ENCODE measurements at regions not wholly inside any gene's neighbourhood (a gene's known extent, or its start where the extent isn't known, plus 50 kb on each side); places are given as distances from the start of the nearest gene placed in this dataset.

DNA sequence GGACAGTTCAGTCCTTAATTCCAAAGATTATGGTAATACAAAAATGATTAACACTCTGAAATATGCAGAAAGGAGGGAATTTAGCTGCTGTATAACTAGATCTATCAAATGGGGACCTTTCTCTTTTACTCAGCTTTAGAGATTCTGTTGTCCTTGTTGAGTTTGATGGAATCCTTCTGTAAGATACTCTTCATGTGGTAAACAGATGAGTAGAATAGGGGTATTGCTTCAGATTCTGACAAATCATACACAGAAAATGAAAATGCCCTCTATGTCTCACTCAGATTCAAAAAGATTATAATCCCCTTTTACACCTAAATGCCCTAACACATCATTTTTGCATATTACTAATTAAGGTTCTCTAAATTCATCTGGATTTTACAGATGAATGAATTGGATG lies 50.7 kb downstream of the ARHGAP35 start:
- Mint-ChIP-seq H3K4me1 (ENCODE audit: low read depth) (peaks cover 60% of the 10 kb centered on the region), H3K27ac (no peak overlapping the region), H3K36me3 (ENCODE audit: low read depth) (no peaks in the 10 kb centered on the region), H3K9me3 (no peaks in the 10 kb centered on the region), H3K4me3 (no peak overlapping the region), H3K27me3 (no peaks in the 10 kb centered on the region)
- no peak for DNase-seq

DNA sequence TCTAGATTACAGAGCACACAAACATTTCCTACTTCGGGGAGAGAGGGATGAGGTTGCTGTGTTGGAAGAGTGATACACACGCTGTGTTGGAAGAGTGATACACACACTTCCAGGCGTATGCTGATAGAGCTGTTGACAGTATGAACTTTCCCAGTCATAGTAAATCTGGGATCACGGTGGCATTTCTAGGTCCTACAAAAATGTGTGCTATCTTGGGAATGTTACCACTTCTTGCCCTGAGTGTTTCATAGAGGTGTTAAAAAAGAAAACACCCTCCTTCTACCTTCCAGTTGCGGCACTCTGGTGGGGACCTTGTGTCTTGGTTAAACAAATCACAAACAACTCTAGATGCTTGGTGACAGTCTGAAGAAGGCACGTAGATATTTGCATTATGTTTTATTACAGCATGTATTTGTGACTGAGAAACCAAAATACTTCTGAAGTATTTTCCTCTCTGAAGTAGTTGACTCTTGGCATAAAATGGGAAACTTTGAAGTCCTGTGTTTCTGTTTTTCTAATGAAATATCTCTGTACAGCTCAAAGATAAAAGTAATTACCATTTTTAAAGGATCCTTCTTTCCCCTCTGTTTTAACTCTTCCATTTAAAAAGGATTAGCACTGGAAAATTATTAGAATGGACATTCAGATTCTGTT lies 52.5 kb downstream of the ARHGAP35 start:
- Mint-ChIP-seq H3K4me1 (ENCODE audit: low read depth) (peaks cover 75% of the 10 kb centered on the region), H3K4me3 (no peak overlapping the region), H3K9me3 (no peaks in the 10 kb centered on the region), H3K36me3 (ENCODE audit: low read depth) (peaks cover 2% of the 10 kb centered on the region), H3K27me3 (no peaks in the 10 kb centered on the region), H3K27ac (no peak overlapping the region)
- no peak for DNase-seq

DNA sequence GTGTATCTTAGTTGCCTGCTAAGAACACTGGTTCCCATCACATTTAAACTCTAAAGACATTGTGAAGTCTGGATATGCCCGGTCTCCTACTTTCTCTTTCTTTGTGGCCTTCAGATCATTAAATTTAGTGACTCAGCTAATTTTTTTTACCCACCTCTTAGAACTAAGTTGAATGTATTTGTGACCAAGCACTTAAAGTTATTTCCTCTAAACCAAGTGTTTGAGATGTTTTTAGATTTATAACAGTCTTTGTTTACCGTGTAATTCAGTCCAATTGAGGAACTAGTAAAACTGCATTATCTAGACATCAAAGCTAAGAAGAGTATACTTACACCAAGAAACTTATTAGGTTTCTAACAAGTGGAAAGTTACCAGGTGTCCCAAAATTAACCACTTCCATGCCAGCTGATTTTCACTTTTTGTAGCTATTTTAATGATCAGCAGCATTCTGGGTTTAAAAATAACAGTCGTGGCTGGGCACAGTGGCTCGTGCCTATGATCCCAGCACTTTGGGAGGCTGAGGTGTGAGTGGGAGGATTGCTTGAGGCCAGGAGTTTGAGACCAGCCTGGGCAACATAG lies 53.1 kb downstream of the ARHGAP35 start:
- no peak overlapping the region for H3K27ac Mint-ChIP-seq
- peaks cover 77% of the 10 kb centered on the region for H3K4me1 Mint-ChIP-seq (ENCODE audit: low read depth)
- H3K9me3 Mint-ChIP-seq = no peaks in the 10 kb centered on the region
- no peak for DNase-seq
- H3K4me3 Mint-ChIP-seq = no peak overlapping the region
- H3K36me3 Mint-ChIP-seq (ENCODE audit: low read depth) = peaks cover 8% of the 10 kb centered on the region
- no peaks in the 10 kb centered on the region for H3K27me3 Mint-ChIP-seq

DNA sequence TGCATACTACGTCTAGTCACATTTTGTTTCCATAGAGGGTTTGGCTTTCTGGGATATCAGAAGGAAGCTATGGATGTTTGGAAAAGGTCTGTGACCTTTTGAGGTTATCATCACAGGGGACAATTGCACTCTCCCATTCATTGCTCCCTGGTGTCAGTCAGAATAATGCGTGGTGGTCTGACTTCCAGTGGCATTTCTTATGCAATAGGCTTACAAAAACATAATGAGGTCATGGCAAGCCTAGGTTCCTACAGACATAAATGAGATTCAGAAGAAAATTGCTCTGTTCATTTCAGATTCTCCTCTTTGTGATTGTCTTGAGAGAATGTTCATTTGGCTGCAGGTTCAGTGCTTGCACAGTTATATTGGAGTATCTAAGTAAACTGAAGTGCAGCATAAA lies 54.6 kb downstream of the ARHGAP35 start:
- Mint-ChIP-seq H3K27me3 (no peaks in the 10 kb centered on the region), H3K27ac (no peak overlapping the region), H3K9me3 (no peaks in the 10 kb centered on the region), H3K4me3 (no peak overlapping the region), H3K4me1 (ENCODE audit: low read depth) (peaks cover 78% of the 10 kb centered on the region), H3K36me3 (ENCODE audit: low read depth) (peaks cover 23% of the 10 kb centered on the region)
- no peak for DNase-seq

GRCh38 chr19:46917002-46917401 lies 56.2 kb downstream of the ARHGAP35 start:
- no peak for DNase-seq

DNA sequence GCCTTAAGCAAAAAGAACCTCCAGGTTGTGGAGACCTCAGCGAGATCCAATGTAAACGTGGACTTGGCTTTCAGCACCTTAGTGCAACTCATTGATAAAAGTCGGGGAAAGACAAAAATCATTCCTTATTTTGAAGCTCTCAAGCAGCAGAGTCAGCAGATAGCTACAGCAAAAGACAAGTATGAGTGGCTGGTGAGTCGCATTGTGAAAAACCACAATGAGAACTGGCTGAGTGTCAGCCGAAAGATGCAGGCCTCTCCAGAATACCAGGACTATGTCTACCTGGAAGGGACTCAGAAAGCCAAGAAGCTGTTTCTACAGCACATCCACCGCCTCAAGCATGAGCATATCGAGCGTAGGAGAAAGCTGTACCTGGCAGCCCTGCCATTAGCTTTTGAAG lies 58.5 kb downstream of the ARHGAP35 start:
- Mint-ChIP-seq H3K27ac (no peak overlapping the region), H3K4me3 (no peak overlapping the region), H3K27me3 (no peaks in the 10 kb centered on the region), H3K4me1 (ENCODE audit: low read depth) (peaks cover 58% of the 10 kb centered on the region), H3K9me3 (no peaks in the 10 kb centered on the region), H3K36me3 (ENCODE audit: low read depth) (peaks cover 50% of the 10 kb centered on the region)
- DNase-seq = no peak

More at GRCh38 chr19:46917002-46917401, 56.2 kb downstream of the ARHGAP35 start:
- Mint-ChIP-seq H3K4me3 (no peak overlapping the region), H3K27me3 (no peaks in the 10 kb centered on the region), H3K9me3 (no peaks in the 10 kb centered on the region), H3K36me3 (ENCODE audit: low read depth) (peaks cover 39% of the 10 kb centered on the region), H3K27ac (peak overlapping the region; percentile 76), H3K4me1 (ENCODE audit: low read depth) (peaks cover 67% of the 10 kb centered on the region)

GRCh38 chr19:46920362-46920761 lies 59.6 kb downstream of the ARHGAP35 start:
- no peak overlapping the region for H3K4me3 Mint-ChIP-seq
- DNase-seq = no peak
- no peak overlapping the region for H3K27ac Mint-ChIP-seq
- H3K4me1 Mint-ChIP-seq (ENCODE audit: low read depth) = peaks cover 59% of the 10 kb centered on the region
- H3K36me3 Mint-ChIP-seq (ENCODE audit: low read depth) = peaks cover 50% of the 10 kb centered on the region
- no peaks in the 10 kb centered on the region for H3K9me3 Mint-ChIP-seq
- H3K27me3 Mint-ChIP-seq = no peaks in the 10 kb centered on the region

GRCh38 chr19:46921071-46921470 lies 60.3 kb downstream of the ARHGAP35 start:
- no peak overlapping the region for H3K27ac Mint-ChIP-seq
- DNase-seq = no peak
- H3K36me3 Mint-ChIP-seq (ENCODE audit: low read depth) = peaks cover 50% of the 10 kb centered on the region
- no peaks in the 10 kb centered on the region for H3K9me3 Mint-ChIP-seq
- no peaks in the 10 kb centered on the region for H3K27me3 Mint-ChIP-seq
- no peak overlapping the region for H3K4me3 Mint-ChIP-seq
- peaks cover 59% of the 10 kb centered on the region for H3K4me1 Mint-ChIP-seq (ENCODE audit: low read depth)

DNA sequence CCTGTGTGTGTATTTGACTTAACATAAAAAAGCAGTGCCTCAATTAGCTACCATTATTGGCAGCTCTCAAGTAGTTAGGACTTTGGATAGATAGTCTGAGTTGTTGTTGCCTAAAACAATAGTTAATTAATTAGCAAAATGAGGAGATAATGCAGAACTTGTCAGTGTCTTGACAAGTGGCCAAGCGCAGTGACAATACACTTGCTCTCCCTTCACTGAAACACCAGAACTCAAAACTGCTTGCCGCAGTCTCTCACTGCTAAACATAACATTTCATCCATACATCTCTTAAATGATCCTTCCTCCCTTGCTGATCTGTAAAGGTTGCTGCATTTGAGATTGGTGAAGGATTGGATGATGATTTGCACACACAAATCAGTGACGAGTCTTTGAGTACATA lies 61.7 kb downstream of the ARHGAP35 start:
- H3K9me3 Mint-ChIP-seq = no peaks in the 10 kb centered on the region
- no peak for DNase-seq

DNA sequence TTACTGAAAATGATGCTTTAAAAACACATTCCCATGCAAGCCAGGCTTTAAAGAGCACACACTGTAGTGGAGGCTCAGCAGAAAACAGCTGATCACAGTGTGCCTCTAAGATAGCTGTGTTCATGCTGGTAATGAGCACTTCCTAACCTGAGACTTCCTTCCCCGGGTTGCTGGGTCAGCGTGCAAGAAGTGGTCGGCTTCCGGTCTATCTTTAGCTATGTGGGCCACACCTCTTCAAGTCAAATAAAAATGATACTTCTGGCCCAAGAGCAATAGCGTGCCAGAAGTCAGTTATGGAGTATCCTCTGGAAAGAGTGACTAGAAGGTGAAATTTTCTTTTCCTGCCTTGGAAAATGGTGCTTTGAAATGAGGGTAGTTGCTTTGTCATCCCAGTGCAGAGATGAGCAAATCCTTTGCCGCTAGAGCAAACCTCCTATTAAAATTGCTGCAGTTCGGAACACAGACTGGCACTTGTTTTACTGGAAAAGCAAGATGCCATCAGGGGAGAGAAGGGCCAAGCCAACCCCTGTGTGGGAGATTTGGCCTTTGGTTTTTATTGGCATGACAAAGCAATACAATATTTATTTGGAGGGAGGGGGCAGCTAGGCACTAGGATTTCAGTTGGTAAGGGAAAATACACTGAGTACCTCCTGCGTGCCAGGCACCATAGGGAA lies 64.2 kb downstream of the ARHGAP35 start:
- peaks cover 42% of the 10 kb centered on the region for H3K4me1 Mint-ChIP-seq (ENCODE audit: low read depth)
- H3K9me3 Mint-ChIP-seq = no peaks in the 10 kb centered on the region
- no peaks in the 10 kb centered on the region for H3K27me3 Mint-ChIP-seq
- H3K36me3 Mint-ChIP-seq (ENCODE audit: low read depth) = peaks cover 31% of the 10 kb centered on the region
- DNase-seq = no peak
- H3K4me3 Mint-ChIP-seq = no peak overlapping the region
- H3K27ac Mint-ChIP-seq = peak overlapping the region; percentile 39

More for the DNA sequence above, 61.7 kb downstream of the ARHGAP35 start:
- Mint-ChIP-seq H3K4me1 (ENCODE audit: low read depth) (peaks cover 60% of the 10 kb centered on the region), H3K36me3 (ENCODE audit: low read depth) (peaks cover 50% of the 10 kb centered on the region), H3K4me3 (no peak overlapping the region), H3K27ac (no peak overlapping the region), H3K27me3 (no peaks in the 10 kb centered on the region)

DNA sequence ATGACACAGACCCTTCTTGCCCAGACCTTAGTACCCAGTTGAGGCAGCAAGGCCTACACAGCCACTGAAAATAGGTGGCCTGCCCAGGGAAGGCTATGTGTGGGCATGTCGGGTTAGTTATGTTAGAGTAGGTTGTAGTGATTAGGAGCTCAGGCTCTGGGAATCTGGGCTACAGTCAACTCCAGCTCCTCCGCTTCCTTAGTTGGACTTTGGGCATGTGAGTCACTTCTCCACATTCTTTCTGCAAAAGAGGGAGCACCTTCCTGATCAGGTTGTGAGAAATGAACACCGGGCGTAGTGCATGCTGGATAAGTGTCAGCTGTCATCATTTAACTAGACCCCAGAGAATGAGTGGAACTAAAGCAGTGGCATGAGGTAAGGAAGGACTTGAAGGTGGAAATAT lies 64.8 kb downstream of the ARHGAP35 start:
- Mint-ChIP-seq H3K4me3 (no peak overlapping the region), H3K36me3 (ENCODE audit: low read depth) (peaks cover 25% of the 10 kb centered on the region), H3K4me1 (ENCODE audit: low read depth) (peaks cover 42% of the 10 kb centered on the region), H3K9me3 (no peaks in the 10 kb centered on the region), H3K27ac (no peak overlapping the region), H3K27me3 (no peaks in the 10 kb centered on the region)
- no peak for DNase-seq

- Mint-ChIP-seq H3K4me1 (ENCODE audit: low read depth) (peaks cover 51% of the 10 kb centered on the region), H3K27me3 (no peaks in the 10 kb centered on the region), H3K9me3 (no peaks in the 10 kb centered on the region), H3K27ac (peak overlapping the region; percentile 28), H3K4me3 (no peak overlapping the region), H3K36me3 (ENCODE audit: low read depth) (peaks cover 17% of the 10 kb centered on the region)
- no peak for DNase-seq
Measured at GRCh38 chr19:46926170-46927071, 65.6 kb downstream of the ARHGAP35 start.

DNA sequence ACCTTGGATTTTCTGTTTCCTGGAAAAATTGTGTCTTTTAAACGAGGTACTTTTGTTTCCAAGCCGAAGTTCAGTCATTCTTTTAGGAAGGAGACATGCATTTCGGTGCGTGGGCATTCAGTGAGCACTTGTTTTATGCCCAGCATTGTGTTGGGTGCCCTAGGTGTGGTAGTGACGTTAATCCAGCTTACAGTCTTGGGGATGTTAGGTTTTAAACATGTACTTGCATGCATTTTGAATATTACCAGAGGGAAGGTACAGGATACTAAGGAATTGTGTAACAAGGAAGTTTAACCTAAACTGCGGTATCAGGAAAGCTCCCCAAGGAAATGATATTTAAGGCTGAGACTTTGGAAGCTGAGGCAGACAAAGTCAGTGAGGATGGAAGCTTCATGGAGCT lies 66.3 kb downstream of the ARHGAP35 start:
- no peak for DNase-seq
- H3K4me1 Mint-ChIP-seq (ENCODE audit: low read depth) = peaks cover 54% of the 10 kb centered on the region
- no peaks in the 10 kb centered on the region for H3K9me3 Mint-ChIP-seq
- no peak overlapping the region for H3K27ac Mint-ChIP-seq
- H3K4me3 Mint-ChIP-seq = no peak overlapping the region
- H3K36me3 Mint-ChIP-seq (ENCODE audit: low read depth) = peaks cover 10% of the 10 kb centered on the region
- no peaks in the 10 kb centered on the region for H3K27me3 Mint-ChIP-seq

DNA sequence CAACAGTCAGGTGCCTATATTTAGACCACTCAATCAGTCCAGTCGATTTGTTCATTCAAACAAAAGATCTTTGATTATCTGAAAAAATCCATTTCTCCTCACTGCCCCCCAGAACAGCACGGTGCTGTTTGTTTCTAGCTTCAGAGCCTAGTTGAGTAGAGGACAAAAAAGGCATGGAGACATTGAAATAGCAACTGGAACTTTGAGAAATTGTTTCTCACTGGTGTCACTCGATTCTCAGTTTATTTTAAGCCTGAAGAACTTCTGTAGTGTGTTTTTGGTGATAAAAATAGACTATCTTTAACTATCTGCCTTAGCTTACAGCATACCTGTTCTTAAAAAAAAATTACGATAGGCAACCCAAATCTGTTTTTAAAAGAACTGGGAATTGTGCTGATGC lies 67.1 kb downstream of the ARHGAP35 start:
- Mint-ChIP-seq H3K4me1 (ENCODE audit: low read depth) (peaks cover 57% of the 10 kb centered on the region), H3K27me3 (no peaks in the 10 kb centered on the region), H3K36me3 (ENCODE audit: low read depth) (peaks cover 2% of the 10 kb centered on the region), H3K9me3 (no peaks in the 10 kb centered on the region), H3K27ac (peak overlapping the region; percentile 12), H3K4me3 (no peak overlapping the region)
- DNase-seq = no peak
